Astrocyte (in vitro differentiated cells and primary cell): ENCODE measurements at regions not wholly inside any gene's neighbourhood (a gene's known extent, or its start where the extent isn't known, plus 50 kb on each side); places are given as distances from the start of the nearest gene placed in this dataset.

Experiments used
- EZH2 ChIP-seq: IDR thresholded peaks from 2 replicates; pipeline ENCODE4 v1.6.1; 2012; ENCODE audit warnings: mild to moderate bottlenecking, low read length, inconsistent platforms; ENCODE audit not compliant: insufficient read depth
- TF ChIP-seq, protein P1 (sequence below): IDR thresholded peaks from 2 replicates; pipeline ENCODE4 v1.5.1; 2011; ENCODE audit warnings: low read depth, mild to moderate bottlenecking, inconsistent platforms, low read length, moderate library complexity; ENCODE audit not compliant: insufficient read depth

- no peak for TF ChIP-seq EZH2
- TF ChIP-seq, protein P1, sequence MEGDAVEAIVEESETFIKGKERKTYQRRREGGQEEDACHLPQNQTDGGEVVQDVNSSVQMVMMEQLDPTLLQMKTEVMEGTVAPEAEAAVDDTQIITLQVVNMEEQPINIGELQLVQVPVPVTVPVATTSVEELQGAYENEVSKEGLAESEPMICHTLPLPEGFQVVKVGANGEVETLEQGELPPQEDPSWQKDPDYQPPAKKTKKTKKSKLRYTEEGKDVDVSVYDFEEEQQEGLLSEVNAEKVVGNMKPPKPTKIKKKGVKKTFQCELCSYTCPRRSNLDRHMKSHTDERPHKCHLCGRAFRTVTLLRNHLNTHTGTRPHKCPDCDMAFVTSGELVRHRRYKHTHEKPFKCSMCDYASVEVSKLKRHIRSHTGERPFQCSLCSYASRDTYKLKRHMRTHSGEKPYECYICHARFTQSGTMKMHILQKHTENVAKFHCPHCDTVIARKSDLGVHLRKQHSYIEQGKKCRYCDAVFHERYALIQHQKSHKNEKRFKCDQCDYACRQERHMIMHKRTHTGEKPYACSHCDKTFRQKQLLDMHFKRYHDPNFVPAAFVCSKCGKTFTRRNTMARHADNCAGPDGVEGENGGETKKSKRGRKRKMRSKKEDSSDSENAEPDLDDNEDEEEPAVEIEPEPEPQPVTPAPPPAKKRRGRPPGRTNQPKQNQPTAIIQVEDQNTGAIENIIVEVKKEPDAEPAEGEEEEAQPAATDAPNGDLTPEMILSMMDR: no peak
Observed at GRCh38 chr6:33895988-33896387, 92.2 kb upstream of the MLN start.
